HG03045 (cell line): ENCODE measurements at regions not wholly inside any gene's neighbourhood (a gene's known extent, or its start where the extent isn't known, plus 50 kb on each side); places are given as distances from the start of the nearest gene placed in this dataset.

Experiments used
- ATAC-seq: cut with Tn5 transposase; IDR thresholded peaks from one replicate; pipeline ENCODE4 v1.9.1; 2021; ENCODE audit warnings: mild to moderate bottlenecking, moderate library complexity; ENCODE audit not compliant: unreplicated experiment

GRCh38 chr4:122038896-122039295, 87.0 kb upstream of the TRPC3 start:
- no peak for ATAC-seq

GRCh38 chr4:122034619-122035018, 82.8 kb upstream of the TRPC3 start:
- ATAC-seq, result no peak

- ATAC-seq, result no peak
These were observed 75.3 kb upstream of the TRPC3 start for GRCh38 chr4:122027203-122027602.

- ATAC-seq, result no peak
These were observed 65.4 kb upstream of the TRPC3 start for GRCh38 chr4:122017296-122017695.

GRCh38 chr4:122015203-122015602, 63.3 kb upstream of the TRPC3 start:
- ATAC-seq, result no peak

- no peak for ATAC-seq
These were observed 60.9 kb upstream of the TRPC3 start for GRCh38 chr4:122012735-122013134.

- ATAC-seq, result no peak
These were observed 58.8 kb upstream of the TRPC3 start for GRCh38 chr4:122010610-122011009.

- no peak for ATAC-seq
These were observed 57.7 kb upstream of the TRPC3 start for GRCh38 chr4:122009524-122009923.

- no peak for ATAC-seq
These were observed 55.2 kb upstream of the TRPC3 start for GRCh38 chr4:122007016-122007415.

GRCh38 chr4:122005064-122005755, 53.4 kb upstream of the TRPC3 start:
- no peak for ATAC-seq

GRCh38 chr4:122003335-122003734, 51.5 kb upstream of the TRPC3 start:
- ATAC-seq, result peak; percentile 69
